ENCODE measurements at regions not wholly inside any gene's neighbourhood (a gene's known extent, or its start where the extent isn't known, plus 50 kb on each side); places are given as distances from the start of the nearest gene placed in this dataset.

DNA sequence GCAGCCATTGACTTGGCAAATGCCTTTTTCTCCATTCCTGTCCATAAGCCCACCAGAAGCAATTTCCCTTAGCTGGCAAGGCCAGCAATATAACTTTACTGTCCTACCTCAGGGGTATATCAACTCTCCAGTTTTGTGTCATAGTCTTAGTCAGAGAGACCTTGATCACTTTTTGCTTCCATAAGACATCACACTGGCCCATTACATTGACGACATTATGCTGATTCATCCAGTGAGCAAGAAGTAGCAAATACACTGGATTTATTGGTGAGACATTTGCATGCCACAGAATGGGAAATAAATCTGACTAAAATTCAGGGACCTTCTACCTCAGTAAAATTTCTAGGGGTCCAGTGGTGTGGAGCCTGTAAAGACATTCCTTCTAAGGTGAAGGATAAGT, 649.7 kb upstream of the ANKRD30A start:
- no peak for DNase-seq (ENCODE audit: low spot score in 2 of 2)
- no peak overlapping the region for H3K4me3 ChIP-seq (ENCODE audit: low read depth, poor library complexity, severe bottlenecking)
- 91 to 94% methylated on average over 1 of the region's 1 CpG for WGBS, 2 donors
- no peak for TF ChIP-seq POLR2A (IDR thresholded peaks at IDR 0.05)
- TF ChIP-seq, protein P1, sequence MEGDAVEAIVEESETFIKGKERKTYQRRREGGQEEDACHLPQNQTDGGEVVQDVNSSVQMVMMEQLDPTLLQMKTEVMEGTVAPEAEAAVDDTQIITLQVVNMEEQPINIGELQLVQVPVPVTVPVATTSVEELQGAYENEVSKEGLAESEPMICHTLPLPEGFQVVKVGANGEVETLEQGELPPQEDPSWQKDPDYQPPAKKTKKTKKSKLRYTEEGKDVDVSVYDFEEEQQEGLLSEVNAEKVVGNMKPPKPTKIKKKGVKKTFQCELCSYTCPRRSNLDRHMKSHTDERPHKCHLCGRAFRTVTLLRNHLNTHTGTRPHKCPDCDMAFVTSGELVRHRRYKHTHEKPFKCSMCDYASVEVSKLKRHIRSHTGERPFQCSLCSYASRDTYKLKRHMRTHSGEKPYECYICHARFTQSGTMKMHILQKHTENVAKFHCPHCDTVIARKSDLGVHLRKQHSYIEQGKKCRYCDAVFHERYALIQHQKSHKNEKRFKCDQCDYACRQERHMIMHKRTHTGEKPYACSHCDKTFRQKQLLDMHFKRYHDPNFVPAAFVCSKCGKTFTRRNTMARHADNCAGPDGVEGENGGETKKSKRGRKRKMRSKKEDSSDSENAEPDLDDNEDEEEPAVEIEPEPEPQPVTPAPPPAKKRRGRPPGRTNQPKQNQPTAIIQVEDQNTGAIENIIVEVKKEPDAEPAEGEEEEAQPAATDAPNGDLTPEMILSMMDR (IDR thresholded peaks at IDR 0.05) = no peak
- intact Hi-C loops (cut with DNase I; ENCODE audit: low total_unique reads) = no loop called here

DNA sequence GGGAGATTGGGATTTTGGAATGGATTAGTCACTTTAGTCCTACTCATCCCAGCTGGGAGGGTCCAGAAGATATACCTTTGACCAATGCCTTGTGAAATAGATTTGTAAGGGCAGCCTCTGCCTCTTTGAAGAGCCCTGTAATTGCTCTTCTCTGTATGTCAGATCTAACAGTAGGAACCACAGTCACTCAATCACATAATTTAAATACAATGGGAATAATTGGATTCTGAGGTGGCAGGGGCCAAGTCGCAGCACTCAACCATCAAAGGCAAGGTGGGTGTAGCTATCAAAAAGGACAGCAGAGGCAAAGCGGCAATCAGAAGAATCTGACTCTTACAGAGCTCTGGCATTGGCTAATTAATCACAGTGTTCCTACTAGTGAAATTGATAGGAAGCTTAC, 650.9 kb upstream of the ANKRD30A start:
- TF ChIP-seq POLR2A (IDR thresholded peaks at IDR 0.05) = no peak
- TF ChIP-seq, protein P1 (IDR thresholded peaks at IDR 0.05) = no peak
- no peak overlapping the region for H3K4me3 ChIP-seq (ENCODE audit: low read depth, poor library complexity, severe bottlenecking)
- no peak for DNase-seq (ENCODE audit: low spot score in 2 of 2)
- 82 to 90% methylated on average over 2 of the region's 2 CpGs for WGBS, 2 donors
- intact Hi-C loops (cut with DNase I; ENCODE audit: low total_unique reads) = no loop called here

GRCh38 chr10:36473122-36473521, 652.3 kb upstream of the ANKRD30A start:
- intact Hi-C loops (cut with DNase I; ENCODE audit: low total_unique reads) = no loop called here
- H3K4me3 ChIP-seq (ENCODE audit: low read depth, poor library complexity, severe bottlenecking) = no peak overlapping the region
- WGBS, 2 donors = 87 to 94% methylated on average over 4 of the region's 4 CpGs
- DNase-seq (ENCODE audit: low spot score in 2 of 2) = no peak
- TF ChIP-seq POLR2A (IDR thresholded peaks at IDR 0.05) = no peak
- TF ChIP-seq, protein P1 (IDR thresholded peaks at IDR 0.05) = no peak

GRCh38 chr10:36469585-36469984, 655.8 kb upstream of the ANKRD30A start:
- intact Hi-C loops (cut with DNase I; ENCODE audit: low total_unique reads) = no loop called here
- H3K4me3 ChIP-seq (ENCODE audit: low read depth, poor library complexity, severe bottlenecking) = no peak overlapping the region
- TF ChIP-seq POLR2A (IDR thresholded peaks at IDR 0.05) = no peak
- TF ChIP-seq, protein P1 (IDR thresholded peaks at IDR 0.05) = no peak
- 84 to 98% methylated on average over 2 of the region's 2 CpGs for WGBS, 2 donors
- no peak for DNase-seq (ENCODE audit: low spot score in 2 of 2)

DNA sequence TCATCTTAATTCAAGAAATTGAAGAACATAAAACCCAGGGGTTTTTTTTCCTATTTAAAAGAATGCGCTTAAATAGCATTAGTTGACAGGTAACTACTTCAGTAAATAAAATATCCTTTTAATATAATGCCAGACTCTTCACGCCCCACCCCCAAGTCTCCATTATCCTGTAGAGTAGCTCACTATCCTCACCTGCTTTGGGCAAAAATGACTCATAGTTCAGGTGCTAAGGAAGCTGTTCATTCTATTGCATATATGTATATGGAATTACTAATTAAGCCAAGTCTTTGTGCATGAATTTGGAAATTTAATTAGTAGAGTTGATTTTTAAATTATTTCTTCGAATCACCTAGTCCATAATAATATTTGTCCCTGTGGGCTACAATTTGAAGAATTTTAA, 656.8 kb upstream of the ANKRD30A start:
- TF ChIP-seq POLR2A (IDR thresholded peaks at IDR 0.05) = no peak
- H3K4me3 ChIP-seq (ENCODE audit: low read depth, poor library complexity, severe bottlenecking) = no peak overlapping the region
- WGBS, 2 donors = 52 to 54% methylated on average over 3 of the region's 3 CpGs
- intact Hi-C loops (cut with DNase I; ENCODE audit: low total_unique reads) = no loop called here
- DNase-seq (ENCODE audit: low spot score in 2 of 2) = no peak

- H3K4me3 ChIP-seq (ENCODE audit: low read depth, poor library complexity, severe bottlenecking) = no peak overlapping the region
- TF ChIP-seq, protein P1 (IDR thresholded peaks at IDR 0.05) = no peak
- TF ChIP-seq POLR2A (IDR thresholded peaks at IDR 0.05) = no peak
- DNase-seq (ENCODE audit: low spot score in 2 of 2) = no peak
- intact Hi-C loops (cut with DNase I; ENCODE audit: low total_unique reads) = no loop called here
- 76 to 83% methylated on average over 3 of the region's 3 CpGs for WGBS, 2 donors
Observed at GRCh38 chr10:36465604-36466379, 659.6 kb upstream of the ANKRD30A start.

Data from lower leg skin (tissue), 4 donors.